ENCODE measurements at regions not wholly inside any gene's neighbourhood (a gene's known extent, or its start where the extent isn't known, plus 50 kb on each side); places are given as distances from the start of the nearest gene placed in this dataset.
"Not testable (repeated sequence)": the region's sequence is repeated elsewhere in the genome, so short reads cannot be mapped to it uniquely, and the experiment has no call there.

DNA sequence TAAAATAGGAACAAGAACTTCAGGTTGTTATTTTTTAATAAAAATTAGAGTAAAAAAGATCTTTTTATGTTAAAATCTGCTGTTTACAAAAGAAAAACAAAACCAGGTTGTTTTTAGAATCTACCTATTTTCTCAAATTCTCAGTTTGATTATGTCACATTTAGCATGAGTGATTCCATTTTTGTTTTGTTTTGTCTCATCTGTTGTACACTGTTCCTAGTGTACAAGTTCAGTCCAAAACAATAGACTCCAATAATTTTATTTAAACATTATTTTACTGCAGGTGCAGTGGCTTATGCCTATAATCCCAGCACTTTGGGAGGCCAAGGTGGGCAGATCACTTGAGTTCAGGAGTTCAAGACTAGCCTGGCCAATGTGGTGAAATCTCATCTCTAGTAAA lies 2142.7 kb downstream of the TP53TG3F start:
- intact Hi-C loops (cut with micrococcal nuclease): no loop called here
- in situ Hi-C loops (cut with MboI): no loop called here
- no peaks in the 10 kb centered on the region for H3K79me2 ChIP-seq (ENCODE audit: control insufficient read depth, insufficient read depth, low read length)

DNA sequence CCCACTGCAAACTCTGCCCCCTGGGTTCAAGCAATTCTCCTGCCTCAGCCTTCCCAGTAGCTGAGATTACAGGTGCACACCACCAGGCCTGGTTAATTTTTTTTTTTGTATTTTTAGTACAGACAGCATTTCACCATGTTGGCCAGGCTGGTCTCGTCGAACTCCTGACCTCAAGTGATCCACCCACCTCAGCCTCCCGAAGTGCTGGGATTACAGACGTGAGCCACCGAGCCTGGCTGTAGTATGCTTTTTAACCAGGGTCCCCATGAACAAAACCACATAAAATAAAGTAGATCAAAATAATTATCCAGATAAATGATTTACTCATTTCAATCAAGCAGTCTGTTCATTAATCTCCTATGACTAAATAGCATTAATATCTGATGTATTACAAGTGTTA lies 2144.0 kb downstream of the TP53TG3F start:
- POLR2A ChIA-PET; H3K4me2 ChIP-seq (ENCODE audit: insufficient read depth, low read length); CTCF ChIA-PET (ENCODE audit: low intra/inter-chr PET ratio); H3K9ac ChIP-seq (ENCODE audit: insufficient read depth in 1 of 2, low read depth in 2 of 2, low read length in 2 of 2); H3K9me3 ChIP-seq (replicated peaks; ENCODE audit: control insufficient read depth, insufficient read depth, low read depth, low read length); H2AFZ ChIP-seq (ENCODE audit: low read depth, low read length); H3K9me1 ChIP-seq (ENCODE audit: control insufficient read depth, insufficient read depth, low read length); H3K79me2 ChIP-seq (ENCODE audit: control insufficient read depth, insufficient read depth, low read length); intact Hi-C loops (cut with micrococcal nuclease); H3K27ac ChIP-seq (ENCODE audit: extremely low read depth, low read depth, low read length); DNase-seq (ENCODE audit: extremely low read depth in 1 of 4, low spot score in 3 of 4); H4K20me1 ChIP-seq (replicated peaks; ENCODE audit: control insufficient read depth, insufficient read depth, low read length); H3K4me3 ChIP-seq; H3K27me3 ChIP-seq (ENCODE audit: control insufficient read depth in 2 of 2, insufficient read depth in 2 of 2, low read length in 2 of 2); FAIRE-seq; ATAC-seq; in situ Hi-C loops (cut with MboI); H3K36me3 ChIP-seq (ENCODE audit: control insufficient read depth, insufficient read depth, low read length); H3K4me1 ChIP-seq (replicated peaks in 1 of 2; ENCODE audit: control insufficient read depth in 2 of 2, insufficient read depth in 2 of 2, low read length in 2 of 2); BruUV-seq (replicated peaks): not testable (repeated sequence)
- 0% methylated on average over 5 of the region's 5 CpGs for WGBS (ENCODE audit: insufficient coverage, low coverage, missing lambda C conversion rate)

More for the DNA sequence above, 2142.7 kb downstream of the TP53TG3F start:
- ATAC-seq (no peak), FAIRE-seq (no peak), DNase-seq (ENCODE audit: extremely low read depth in 1 of 4, low spot score in 3 of 4) (no peak)
- POLR2A ChIA-PET: no interaction called here
- H3K27ac ChIP-seq (ENCODE audit: extremely low read depth, low read depth, low read length): no peak overlapping the region
- H2AFZ ChIP-seq (ENCODE audit: low read depth, low read length): no peak overlapping the region
- H3K4me1 ChIP-seq (replicated peaks in 1 of 2; ENCODE audit: control insufficient read depth in 2 of 2, insufficient read depth in 2 of 2, low read length in 2 of 2): no peaks in the 10 kb centered on the region
- no peak overlapping the region for H3K9ac ChIP-seq (ENCODE audit: insufficient read depth in 1 of 2, low read depth in 2 of 2, low read length in 2 of 2)
- H4K20me1 ChIP-seq (replicated peaks; ENCODE audit: control insufficient read depth, insufficient read depth, low read length): no peaks in the 10 kb centered on the region
- no peaks in the 10 kb centered on the region for H3K27me3 ChIP-seq (ENCODE audit: control insufficient read depth in 2 of 2, insufficient read depth in 2 of 2, low read length in 2 of 2)
- H3K9me3 ChIP-seq (replicated peaks; ENCODE audit: control insufficient read depth, insufficient read depth, low read depth, low read length): no peaks in the 10 kb centered on the region
- BruUV-seq (replicated peaks): no TSS peak
- H3K4me3 ChIP-seq: no peak overlapping the region
- no peak for TF ChIP-seq HIVEP1 (CRISPR knock-in tag; IDR thresholded peaks at IDR 0.05)
- TF ChIP-seq NR2C2 (CRISPR knock-in tag; IDR thresholded peaks at IDR 0.05): no peak
- TF ChIP-seq NR2C2 (tag; IDR thresholded peaks at IDR 0.05): no peak
- no peak for TF ChIP-seq HNRNPH1 (optimal IDR thresholded peaks at IDR 0.05; ENCODE audit: low read depth, low read length)
- TF ChIP-seq ZC3H8 (IDR thresholded peaks at IDR 0.05): no peak
- TF ChIP-seq PHF8 (IDR thresholded peaks at IDR 0.05; ENCODE audit: borderline replicate concordance, low read length): no peak
- no peaks in the 10 kb centered on the region for H3K9me1 ChIP-seq (ENCODE audit: control insufficient read depth, insufficient read depth, low read length)
- no peak overlapping the region for H3K4me2 ChIP-seq (ENCODE audit: insufficient read depth, low read length)
- CTCF ChIA-PET (ENCODE audit: low intra/inter-chr PET ratio): no interaction called here
- no peaks in the 10 kb centered on the region for H3K36me3 ChIP-seq (ENCODE audit: control insufficient read depth, insufficient read depth, low read length)

Data from K562 (cell line).